ENCODE measurements at regions not wholly inside any gene's neighbourhood (a gene's known extent, or its start where the extent isn't known, plus 50 kb on each side); places are given as distances from the start of the nearest gene placed in this dataset.

GRCh38 chr6:44522871-44523270 lies 135.4 kb downstream of the CDC5L start:
- TF ChIP-seq KLF9 (tag by site-specific recombination; IDR thresholded peaks at IDR 0.05; ENCODE audit: low read depth) = no peak
- TF ChIP-seq, protein P1, sequence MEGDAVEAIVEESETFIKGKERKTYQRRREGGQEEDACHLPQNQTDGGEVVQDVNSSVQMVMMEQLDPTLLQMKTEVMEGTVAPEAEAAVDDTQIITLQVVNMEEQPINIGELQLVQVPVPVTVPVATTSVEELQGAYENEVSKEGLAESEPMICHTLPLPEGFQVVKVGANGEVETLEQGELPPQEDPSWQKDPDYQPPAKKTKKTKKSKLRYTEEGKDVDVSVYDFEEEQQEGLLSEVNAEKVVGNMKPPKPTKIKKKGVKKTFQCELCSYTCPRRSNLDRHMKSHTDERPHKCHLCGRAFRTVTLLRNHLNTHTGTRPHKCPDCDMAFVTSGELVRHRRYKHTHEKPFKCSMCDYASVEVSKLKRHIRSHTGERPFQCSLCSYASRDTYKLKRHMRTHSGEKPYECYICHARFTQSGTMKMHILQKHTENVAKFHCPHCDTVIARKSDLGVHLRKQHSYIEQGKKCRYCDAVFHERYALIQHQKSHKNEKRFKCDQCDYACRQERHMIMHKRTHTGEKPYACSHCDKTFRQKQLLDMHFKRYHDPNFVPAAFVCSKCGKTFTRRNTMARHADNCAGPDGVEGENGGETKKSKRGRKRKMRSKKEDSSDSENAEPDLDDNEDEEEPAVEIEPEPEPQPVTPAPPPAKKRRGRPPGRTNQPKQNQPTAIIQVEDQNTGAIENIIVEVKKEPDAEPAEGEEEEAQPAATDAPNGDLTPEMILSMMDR (tag by site-specific recombination; IDR thresholded peaks at IDR 0.05) = no peak
- TF ChIP-seq, protein P2, sequence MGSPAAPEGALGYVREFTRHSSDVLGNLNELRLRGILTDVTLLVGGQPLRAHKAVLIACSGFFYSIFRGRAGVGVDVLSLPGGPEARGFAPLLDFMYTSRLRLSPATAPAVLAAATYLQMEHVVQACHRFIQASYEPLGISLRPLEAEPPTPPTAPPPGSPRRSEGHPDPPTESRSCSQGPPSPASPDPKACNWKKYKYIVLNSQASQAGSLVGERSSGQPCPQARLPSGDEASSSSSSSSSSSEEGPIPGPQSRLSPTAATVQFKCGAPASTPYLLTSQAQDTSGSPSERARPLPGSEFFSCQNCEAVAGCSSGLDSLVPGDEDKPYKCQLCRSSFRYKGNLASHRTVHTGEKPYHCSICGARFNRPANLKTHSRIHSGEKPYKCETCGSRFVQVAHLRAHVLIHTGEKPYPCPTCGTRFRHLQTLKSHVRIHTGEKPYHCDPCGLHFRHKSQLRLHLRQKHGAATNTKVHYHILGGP (tag by site-specific recombination; IDR thresholded peaks at IDR 0.05) = no peak
- no peak for TF ChIP-seq FEZF1 (tag by site-specific recombination; IDR thresholded peaks at IDR 0.05)
- TF ChIP-seq, protein P3, sequence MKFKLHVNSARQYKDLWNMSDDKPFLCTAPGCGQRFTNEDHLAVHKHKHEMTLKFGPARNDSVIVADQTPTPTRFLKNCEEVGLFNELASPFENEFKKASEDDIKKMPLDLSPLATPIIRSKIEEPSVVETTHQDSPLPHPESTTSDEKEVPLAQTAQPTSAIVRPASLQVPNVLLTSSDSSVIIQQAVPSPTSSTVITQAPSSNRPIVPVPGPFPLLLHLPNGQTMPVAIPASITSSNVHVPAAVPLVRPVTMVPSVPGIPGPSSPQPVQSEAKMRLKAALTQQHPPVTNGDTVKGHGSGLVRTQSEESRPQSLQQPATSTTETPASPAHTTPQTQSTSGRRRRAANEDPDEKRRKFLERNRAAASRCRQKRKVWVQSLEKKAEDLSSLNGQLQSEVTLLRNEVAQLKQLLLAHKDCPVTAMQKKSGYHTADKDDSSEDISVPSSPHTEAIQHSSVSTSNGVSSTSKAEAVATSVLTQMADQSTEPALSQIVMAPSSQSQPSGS (tag by site-specific recombination; IDR thresholded peaks at IDR 0.05; ENCODE audit: low read depth) = no peak
- TF ChIP-seq ZNF600 (tag by site-specific recombination; IDR thresholded peaks at IDR 0.05) = no peak
- no peak for TF ChIP-seq ZNF521 (tag by site-specific recombination; IDR thresholded peaks at IDR 0.05)
- TF ChIP-seq, protein P4, sequence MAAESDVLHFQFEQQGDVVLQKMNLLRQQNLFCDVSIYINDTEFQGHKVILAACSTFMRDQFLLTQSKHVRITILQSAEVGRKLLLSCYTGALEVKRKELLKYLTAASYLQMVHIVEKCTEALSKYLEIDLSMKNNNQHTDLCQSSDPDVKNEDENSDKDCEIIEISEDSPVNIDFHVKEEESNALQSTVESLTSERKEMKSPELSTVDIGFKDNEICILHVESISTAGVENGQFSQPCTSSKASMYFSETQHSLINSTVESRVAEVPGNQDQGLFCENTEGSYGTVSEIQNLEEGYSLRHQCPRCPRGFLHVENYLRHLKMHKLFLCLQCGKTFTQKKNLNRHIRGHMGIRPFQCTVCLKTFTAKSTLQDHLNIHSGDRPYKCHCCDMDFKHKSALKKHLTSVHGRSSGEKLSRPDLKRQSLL (tag by site-specific recombination; IDR thresholded peaks at IDR 0.05) = no peak
- TF ChIP-seq SP2 (tag by site-specific recombination; IDR thresholded peaks at IDR 0.05) = no peak
- TF ChIP-seq ZNF140 (tag by site-specific recombination; IDR thresholded peaks at IDR 0.05) = no peak
- TF ChIP-seq ZNF121 (tag by site-specific recombination; IDR thresholded peaks at IDR 0.05) = no peak
- no peak for TF ChIP-seq GLI4 (tag by site-specific recombination; IDR thresholded peaks at IDR 0.05)
- TF ChIP-seq ZNF133 (tag by site-specific recombination; IDR thresholded peaks at IDR 0.05) = no peak
